ENCODE measurements at regions not wholly inside any gene's neighbourhood (a gene's known extent, or its start where the extent isn't known, plus 50 kb on each side); places are given as distances from the start of the nearest gene placed in this dataset.

- TF ChIP-seq, protein P1, sequence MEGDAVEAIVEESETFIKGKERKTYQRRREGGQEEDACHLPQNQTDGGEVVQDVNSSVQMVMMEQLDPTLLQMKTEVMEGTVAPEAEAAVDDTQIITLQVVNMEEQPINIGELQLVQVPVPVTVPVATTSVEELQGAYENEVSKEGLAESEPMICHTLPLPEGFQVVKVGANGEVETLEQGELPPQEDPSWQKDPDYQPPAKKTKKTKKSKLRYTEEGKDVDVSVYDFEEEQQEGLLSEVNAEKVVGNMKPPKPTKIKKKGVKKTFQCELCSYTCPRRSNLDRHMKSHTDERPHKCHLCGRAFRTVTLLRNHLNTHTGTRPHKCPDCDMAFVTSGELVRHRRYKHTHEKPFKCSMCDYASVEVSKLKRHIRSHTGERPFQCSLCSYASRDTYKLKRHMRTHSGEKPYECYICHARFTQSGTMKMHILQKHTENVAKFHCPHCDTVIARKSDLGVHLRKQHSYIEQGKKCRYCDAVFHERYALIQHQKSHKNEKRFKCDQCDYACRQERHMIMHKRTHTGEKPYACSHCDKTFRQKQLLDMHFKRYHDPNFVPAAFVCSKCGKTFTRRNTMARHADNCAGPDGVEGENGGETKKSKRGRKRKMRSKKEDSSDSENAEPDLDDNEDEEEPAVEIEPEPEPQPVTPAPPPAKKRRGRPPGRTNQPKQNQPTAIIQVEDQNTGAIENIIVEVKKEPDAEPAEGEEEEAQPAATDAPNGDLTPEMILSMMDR (IDR thresholded peaks at IDR 0.05) = no peak
- TF ChIP-seq JUND (IDR thresholded peaks at IDR 0.05) (no peak), POLR2AphosphoS5 (IDR thresholded peaks at IDR 0.05; ENCODE audit: low read depth, low read length) (no peak), YY1 (IDR thresholded peaks at IDR 0.05; ENCODE audit: low read depth) (no peak), REST (IDR thresholded peaks at IDR 0.05; ENCODE audit: low read depth, low read length) (no peak), ELF1 (IDR thresholded peaks at IDR 0.05) (no peak), EZH2phosphoT487 (IDR thresholded peaks at IDR 0.05; ENCODE audit: borderline replicate concordance, low read depth) (no peak), PBX3 (IDR thresholded peaks at IDR 0.05) (no peak), MAX (IDR thresholded peaks at IDR 0.05; ENCODE audit: low read depth) (no peak), MEF2A (IDR thresholded peaks at IDR 0.05; ENCODE audit: borderline replicate concordance, low read depth) (no peak), GABPA (IDR thresholded peaks at IDR 0.05; ENCODE audit: low read depth) (no peak), RFX5 (IDR thresholded peaks at IDR 0.05; ENCODE audit: low read length) (no peak), RCOR1 (IDR thresholded peaks at IDR 0.05; ENCODE audit: low read length) (no peak), EP300 (IDR thresholded peaks at IDR 0.05; ENCODE audit: borderline replicate concordance in 1 of 2, low read depth in 1 of 2, low read length in 1 of 2) (no peak)
These were observed 263.5 kb downstream of the SEMA3D start for GRCh38 chr7:84923348-84923747.
